ENCODE measurements at regions not wholly inside any gene's neighbourhood (a gene's known extent, or its start where the extent isn't known, plus 50 kb on each side); places are given as distances from the start of the nearest gene placed in this dataset.

DNA sequence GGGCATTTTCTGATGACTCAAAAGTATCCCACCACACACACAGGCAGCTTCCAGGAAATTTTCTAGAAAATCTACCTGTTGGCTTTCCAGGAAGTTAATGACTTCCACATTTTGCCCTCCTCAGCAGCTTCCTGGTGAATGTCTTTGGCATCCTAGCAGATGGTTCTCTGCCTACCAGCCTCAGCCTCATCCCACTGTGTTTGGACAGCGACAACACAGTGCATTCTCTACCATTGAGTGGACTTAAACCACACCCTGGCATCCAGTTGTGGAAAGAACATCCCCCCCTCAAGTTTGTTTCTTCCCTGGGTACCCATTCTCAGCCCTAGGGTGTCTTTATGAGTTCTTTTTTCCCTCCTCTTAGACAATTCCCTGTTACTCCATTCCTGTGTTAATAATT is 50.8 kb upstream of the GADL1 start:
- TF ChIP-seq CTCF (IDR thresholded peaks at IDR 0.05) (no peak), POLR2AphosphoS5 (IDR thresholded peaks at IDR 0.05) (no peak), POLR2A (IDR thresholded peaks at IDR 0.05) (no peak), EP300 (IDR thresholded peaks at IDR 0.05) (no peak)
- Histone ChIP-seq H3K9me3 (no peaks in the 10 kb centered on the region), H3K4me3 (no peak overlapping the region), H3K36me3 (no peaks in the 10 kb centered on the region), H3K4me1 (no peaks in the 10 kb centered on the region), H3K27ac (no peak overlapping the region), H3K27me3 (no peaks in the 10 kb centered on the region)
- DNase-seq = no peak
- WGBS, 5 donors = 93 to 100% (median 96%) methylated on average over 1 of the region's 1 CpG
- intact Hi-C loops (cut with DNase I; ENCODE audit: low total_unique reads) = no loop called here

DNA sequence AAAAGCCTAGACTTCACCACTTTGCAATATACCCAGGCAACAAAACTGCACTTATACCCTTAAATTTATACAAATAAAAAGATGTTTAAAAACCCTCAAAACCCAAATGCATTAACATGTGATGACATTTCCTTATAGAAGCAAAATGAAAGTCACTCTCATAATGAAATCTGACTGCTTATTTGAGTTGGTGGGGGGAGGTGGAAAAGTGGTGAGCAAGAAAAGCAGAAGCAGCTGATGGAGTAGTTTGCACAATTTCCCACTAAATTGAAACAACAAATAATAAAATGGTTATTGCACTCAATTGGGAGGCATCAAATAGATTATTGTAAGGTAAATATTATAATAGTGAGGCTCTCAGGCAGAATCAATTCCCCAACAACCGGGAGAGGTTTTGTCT is 54.0 kb upstream of the GADL1 start:
- intact Hi-C loops (cut with DNase I; ENCODE audit: low total_unique reads) = no loop called here
- no peaks in the 10 kb centered on the region for H3K4me1 ChIP-seq
- no peaks in the 10 kb centered on the region for H3K36me3 ChIP-seq
- no peaks in the 10 kb centered on the region for H3K27me3 ChIP-seq
- TF ChIP-seq POLR2AphosphoS5 (IDR thresholded peaks at IDR 0.05) (no peak), POLR2A (IDR thresholded peaks at IDR 0.05) (no peak), EP300 (IDR thresholded peaks at IDR 0.05) (no peak), CTCF (IDR thresholded peaks at IDR 0.05) (no peak)
- WGBS, 5 donors = 56 to 77% (median 70%) methylated on average over 1 of the region's 1 CpG
- no peak for DNase-seq
- no peaks in the 10 kb centered on the region for H3K9me3 ChIP-seq
- H3K27ac ChIP-seq = no peak overlapping the region
- H3K4me3 ChIP-seq = no peak overlapping the region

DNA sequence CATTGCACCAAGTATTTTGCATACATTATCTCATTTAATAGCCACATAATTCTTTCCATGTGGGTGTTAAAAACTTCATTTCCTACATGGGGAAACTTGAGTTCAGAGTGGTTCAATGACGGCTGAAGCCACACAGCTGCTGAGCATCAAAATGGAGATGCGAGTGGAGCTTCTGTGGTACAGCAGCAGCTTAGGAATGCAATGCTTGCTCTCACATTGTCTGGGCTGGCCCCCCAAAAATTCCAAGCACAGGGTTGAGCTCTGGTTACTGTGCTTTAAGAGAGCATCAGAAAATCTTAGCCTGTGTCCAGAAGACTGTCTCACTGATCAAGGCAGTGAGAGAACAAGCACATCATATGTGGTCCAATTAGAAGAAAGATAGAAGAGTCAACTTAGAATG is 57.4 kb upstream of the GADL1 start:
- H3K9me3 ChIP-seq = no peaks in the 10 kb centered on the region
- no peaks in the 10 kb centered on the region for H3K27me3 ChIP-seq
- no peaks in the 10 kb centered on the region for H3K4me1 ChIP-seq
- no peak overlapping the region for H3K4me3 ChIP-seq
- DNase-seq = no peak
- 68 to 88% (median 83%) methylated on average over 2 of the region's 2 CpGs for WGBS, 5 donors
- TF ChIP-seq CTCF (IDR thresholded peaks at IDR 0.05) = no peak
- no peak for TF ChIP-seq POLR2AphosphoS5 (IDR thresholded peaks at IDR 0.05)
- no peak for TF ChIP-seq POLR2A (IDR thresholded peaks at IDR 0.05)
- no peak for TF ChIP-seq EP300 (IDR thresholded peaks at IDR 0.05)
- no peaks in the 10 kb centered on the region for H3K36me3 ChIP-seq
- intact Hi-C loops (cut with DNase I; ENCODE audit: low total_unique reads) = no loop called here
- no peak overlapping the region for H3K27ac ChIP-seq

DNA sequence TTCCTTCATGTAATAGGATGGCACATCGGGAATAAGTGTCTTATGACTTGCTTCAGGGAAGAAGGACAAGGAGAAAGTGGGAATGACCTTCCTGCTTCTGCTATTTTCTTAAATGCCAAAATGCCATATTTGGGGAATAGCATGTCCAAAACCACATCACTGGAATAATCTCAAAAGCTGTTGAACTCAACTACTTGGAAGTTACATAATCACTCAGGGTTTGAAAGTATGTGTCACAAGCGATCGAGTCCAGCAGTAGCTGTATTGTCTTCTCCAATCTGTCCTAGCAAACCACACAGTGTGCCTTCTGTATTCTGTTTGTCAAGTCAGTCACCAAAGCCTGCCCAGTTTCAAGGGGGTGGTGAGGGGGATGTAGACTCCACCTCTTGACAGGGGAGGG is 58.3 kb upstream of the GADL1 start:
- intact Hi-C loops (cut with DNase I; ENCODE audit: low total_unique reads) = no loop called here
- TF ChIP-seq POLR2AphosphoS5 (IDR thresholded peaks at IDR 0.05) (no peak), EP300 (IDR thresholded peaks at IDR 0.05) (no peak)
- no peaks in the 10 kb centered on the region for H3K4me1 ChIP-seq
- H3K4me3 ChIP-seq = no peak overlapping the region
- no peaks in the 10 kb centered on the region for H3K36me3 ChIP-seq
- no peak overlapping the region for H3K27ac ChIP-seq
- no peaks in the 10 kb centered on the region for H3K27me3 ChIP-seq
- WGBS, 5 donors = 79 to 88% (median 81%) methylated on average over 3 of the region's 3 CpGs
- H3K9me3 ChIP-seq = no peaks in the 10 kb centered on the region
- DNase-seq = no peak

DNA sequence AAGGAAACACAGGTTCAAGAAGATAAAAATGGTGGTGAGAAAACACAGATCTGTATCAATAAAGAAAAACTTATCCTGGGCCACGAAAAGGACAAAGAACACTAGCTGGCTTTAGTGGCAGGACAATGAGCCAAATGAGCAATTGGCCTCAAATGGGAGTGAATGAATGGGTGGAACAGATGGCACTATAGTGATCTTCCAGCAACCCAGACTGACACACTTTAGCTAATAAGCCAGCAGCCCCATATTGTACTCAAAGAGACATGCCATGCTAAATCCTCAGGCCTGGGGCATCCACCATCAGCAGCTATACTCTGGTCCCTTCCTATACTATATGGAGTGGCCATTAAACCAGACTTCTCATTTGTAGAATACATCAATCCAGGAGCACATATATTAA is 60.0 kb upstream of the GADL1 start:
- TF ChIP-seq POLR2A (IDR thresholded peaks at IDR 0.05) (no peak), CTCF (IDR thresholded peaks at IDR 0.05) (no peak), POLR2AphosphoS5 (IDR thresholded peaks at IDR 0.05) (no peak), EP300 (IDR thresholded peaks at IDR 0.05) (no peak)
- intact Hi-C loops (cut with DNase I; ENCODE audit: low total_unique reads) = no loop called here
- H3K27ac ChIP-seq = no peak overlapping the region
- no peaks in the 10 kb centered on the region for H3K4me1 ChIP-seq
- H3K9me3 ChIP-seq = peaks cover 0 to 9% (median 5%) of the 10 kb centered on the region in 4 donors
- no peaks in the 10 kb centered on the region for H3K27me3 ChIP-seq
- no peak overlapping the region for H3K4me3 ChIP-seq
- 62 to 69% (median 68%) methylated on average over 1 of the region's 1 CpG for WGBS, 5 donors
- no peaks in the 10 kb centered on the region for H3K36me3 ChIP-seq
- DNase-seq = no peak

Data from stomach (tissue), 8 donors.